ENCODE measurements at regions not wholly inside any gene's neighbourhood (a gene's known extent, or its start where the extent isn't known, plus 50 kb on each side); places are given as distances from the start of the nearest gene placed in this dataset.

GRCh38 chr6:87789198-87789899 is 87.3 kb upstream of the AKIRIN2 start:
- Histone ChIP-seq H3K27ac (ENCODE audit: low read length) (no peak overlapping the region), H3K4me1 (ENCODE audit: control insufficient read depth, insufficient read depth, low read length) (no peaks in the 10 kb centered on the region), H3K9me3 (ENCODE audit: control insufficient read depth, low read length) (no peaks in the 10 kb centered on the region), H3K4me3 (ENCODE audit: low read length) (no peak overlapping the region), H3K27me3 (ENCODE audit: control insufficient read depth, insufficient read depth) (no peaks in the 10 kb centered on the region)
- DNase-seq (peak in 1 of 3 donors; percentile 20), ATAC-seq (peak; percentile 62 to 86)
- WGBS: 38% methylated on average over 2 of the region's 2 CpGs
- intact Hi-C loops (cut with DNase I): no loop called here

- intact Hi-C loops (cut with DNase I): no loop called here
- no peak overlapping the region for H3K27ac ChIP-seq (ENCODE audit: low read length)
- 91% methylated on average over 3 of the region's 3 CpGs for WGBS
Measured at GRCh38 chr6:87788141-87788540, 86.1 kb upstream of the AKIRIN2 start.

GRCh38 chr6:87785229-87785862 is 83.3 kb upstream of the AKIRIN2 start:
- DNase-seq: no peak
- no peak for ATAC-seq
- Histone ChIP-seq H3K27ac (ENCODE audit: low read length) (no peak overlapping the region), H3K4me3 (ENCODE audit: low read length) (no peak overlapping the region), H3K9me3 (ENCODE audit: control insufficient read depth, low read length) (no peaks in the 10 kb centered on the region), H3K4me1 (ENCODE audit: control insufficient read depth, insufficient read depth, low read length) (no peaks in the 10 kb centered on the region), H3K27me3 (ENCODE audit: control insufficient read depth, insufficient read depth) (no peaks in the 10 kb centered on the region)
- WGBS: 75% methylated on average over 2 of the region's 2 CpGs
- intact Hi-C loops (cut with DNase I): no loop called here

More at GRCh38 chr6:87788141-87788540, 86.1 kb upstream of the AKIRIN2 start:
- H3K4me1 ChIP-seq (ENCODE audit: control insufficient read depth, insufficient read depth, low read length): no peaks in the 10 kb centered on the region
- no peak overlapping the region for H3K4me3 ChIP-seq (ENCODE audit: low read length)
- H3K27me3 ChIP-seq (ENCODE audit: control insufficient read depth, insufficient read depth): no peaks in the 10 kb centered on the region
- H3K9me3 ChIP-seq (ENCODE audit: control insufficient read depth, low read length): no peaks in the 10 kb centered on the region
- DNase-seq: no peak
- no peak for ATAC-seq

GRCh38 chr6:87784690-87785089 is 82.7 kb upstream of the AKIRIN2 start:
- H3K4me3 ChIP-seq (ENCODE audit: low read length): no peak overlapping the region
- no peak overlapping the region for H3K27ac ChIP-seq (ENCODE audit: low read length)
- WGBS: 80% methylated on average over 2 of the region's 2 CpGs
- ATAC-seq: no peak
- intact Hi-C loops (cut with DNase I): no loop called here
- H3K9me3 ChIP-seq (ENCODE audit: control insufficient read depth, low read length): no peaks in the 10 kb centered on the region
- no peaks in the 10 kb centered on the region for H3K4me1 ChIP-seq (ENCODE audit: control insufficient read depth, insufficient read depth, low read length)
- DNase-seq: no peak
- no peaks in the 10 kb centered on the region for H3K27me3 ChIP-seq (ENCODE audit: control insufficient read depth, insufficient read depth)

- Histone ChIP-seq H3K9me3 (ENCODE audit: control insufficient read depth, low read length) (no peaks in the 10 kb centered on the region), H3K4me3 (ENCODE audit: low read length) (no peak overlapping the region), H3K27me3 (ENCODE audit: control insufficient read depth, insufficient read depth) (no peaks in the 10 kb centered on the region), H3K27ac (ENCODE audit: low read length) (no peak overlapping the region), H3K4me1 (ENCODE audit: control insufficient read depth, insufficient read depth, low read length) (no peaks in the 10 kb centered on the region)
- intact Hi-C loops (cut with DNase I): no loop called here
- DNase-seq (no peak), ATAC-seq (no peak)
Measured at GRCh38 chr6:87784051-87784450, 82.0 kb upstream of the AKIRIN2 start.

- no peak overlapping the region for H3K27ac ChIP-seq (ENCODE audit: low read length)
- no peaks in the 10 kb centered on the region for H3K4me1 ChIP-seq (ENCODE audit: control insufficient read depth, insufficient read depth, low read length)
- intact Hi-C loops (cut with DNase I): no loop called here
- H3K9me3 ChIP-seq (ENCODE audit: control insufficient read depth, low read length): no peaks in the 10 kb centered on the region
- 74% methylated on average over 2 of the region's 2 CpGs for WGBS
- DNase-seq (no peak), ATAC-seq (no peak)
- no peaks in the 10 kb centered on the region for H3K27me3 ChIP-seq (ENCODE audit: control insufficient read depth, insufficient read depth)
- H3K4me3 ChIP-seq (ENCODE audit: low read length): no peak overlapping the region
Measured at GRCh38 chr6:87779542-87779941, 77.5 kb upstream of the AKIRIN2 start.

- intact Hi-C loops (cut with DNase I): no loop called here
- WGBS: 58% methylated on average over 6 of the region's 6 CpGs
- no peak overlapping the region for H3K27ac ChIP-seq (ENCODE audit: low read length)
- DNase-seq (no peak), ATAC-seq (no peak)
- no peaks in the 10 kb centered on the region for H3K9me3 ChIP-seq (ENCODE audit: control insufficient read depth, low read length)
- H3K27me3 ChIP-seq (ENCODE audit: control insufficient read depth, insufficient read depth): no peaks in the 10 kb centered on the region
- peaks cover 2% of the 10 kb centered on the region for H3K4me1 ChIP-seq (ENCODE audit: control insufficient read depth, insufficient read depth, low read length)
- H3K4me3 ChIP-seq (ENCODE audit: low read length): no peak overlapping the region
Measured at GRCh38 chr6:87772597-87773530, 70.8 kb upstream of the AKIRIN2 start.

GRCh38 chr6:87767478-87767877 is 65.4 kb upstream of the AKIRIN2 start:
- H3K27ac ChIP-seq (ENCODE audit: low read length): no peak overlapping the region
- no peaks in the 10 kb centered on the region for H3K27me3 ChIP-seq (ENCODE audit: control insufficient read depth, insufficient read depth)
- H3K4me3 ChIP-seq (ENCODE audit: low read length): no peak overlapping the region
- DNase-seq: no peak
- 82% methylated on average over 10 of the region's 10 CpGs for WGBS
- no peak for ATAC-seq
- no peaks in the 10 kb centered on the region for H3K9me3 ChIP-seq (ENCODE audit: control insufficient read depth, low read length)
- intact Hi-C loops (cut with DNase I): no loop called here
- H3K4me1 ChIP-seq (ENCODE audit: control insufficient read depth, insufficient read depth, low read length): no peaks in the 10 kb centered on the region

- ATAC-seq (no peak), DNase-seq (no peak)
- intact Hi-C loops (cut with DNase I): no loop called here
- Histone ChIP-seq H3K4me1 (ENCODE audit: control insufficient read depth, insufficient read depth, low read length) (no peaks in the 10 kb centered on the region), H3K4me3 (ENCODE audit: low read length) (no peak overlapping the region), H3K27me3 (ENCODE audit: control insufficient read depth, insufficient read depth) (no peaks in the 10 kb centered on the region), H3K27ac (ENCODE audit: low read length) (no peak overlapping the region), H3K9me3 (ENCODE audit: control insufficient read depth, low read length) (no peaks in the 10 kb centered on the region)
- WGBS: 73% methylated on average over 2 of the region's 2 CpGs
Measured at GRCh38 chr6:87766211-87766610, 64.2 kb upstream of the AKIRIN2 start.

- Histone ChIP-seq H3K4me1 (ENCODE audit: control insufficient read depth, insufficient read depth, low read length) (peaks cover 2% of the 10 kb centered on the region), H3K4me3 (ENCODE audit: low read length) (no peak overlapping the region), H3K9me3 (ENCODE audit: control insufficient read depth, low read length) (no peaks in the 10 kb centered on the region), H3K27me3 (ENCODE audit: control insufficient read depth, insufficient read depth) (no peaks in the 10 kb centered on the region), H3K27ac (ENCODE audit: low read length) (no peak overlapping the region)
- DNase-seq (no peak), ATAC-seq (no peak)
- 80% methylated on average over 4 of the region's 4 CpGs for WGBS
- intact Hi-C loops (cut with DNase I): no loop called here
Measured at GRCh38 chr6:87763901-87764300, 61.9 kb upstream of the AKIRIN2 start.

- Histone ChIP-seq H3K9me3 (ENCODE audit: control insufficient read depth, low read length) (no peaks in the 10 kb centered on the region), H3K4me3 (ENCODE audit: low read length) (no peak overlapping the region), H3K4me1 (ENCODE audit: control insufficient read depth, insufficient read depth, low read length) (peaks cover 2% of the 10 kb centered on the region), H3K27ac (ENCODE audit: low read length) (no peak overlapping the region), H3K27me3 (ENCODE audit: control insufficient read depth, insufficient read depth) (no peaks in the 10 kb centered on the region)
- 99% methylated on average over 2 of the region's 2 CpGs for WGBS
- ATAC-seq: no peak
- no peak for DNase-seq
- intact Hi-C loops (cut with DNase I): no loop called here
Measured at GRCh38 chr6:87763276-87763675, 61.2 kb upstream of the AKIRIN2 start.
